Astrocyte of the cerebellum (primary cell): ENCODE measurements at regions not wholly inside any gene's neighbourhood (a gene's known extent, or its start where the extent isn't known, plus 50 kb on each side); places are given as distances from the start of the nearest gene placed in this dataset.

Experiments
- DNase-seq: peaks from one replicate; pipeline ENCODE4 v3.0.0-alpha.2; 2011; ENCODE audit warnings: low read depth
- H3K4me3 ChIP-seq: 2 replicates; pipeline ENCODE4 v1.5.1; 2011; ENCODE audit warnings: mild to moderate bottlenecking, low read depth, low read length, moderate library complexity
- CTCF ChIP-seq: IDR thresholded peaks from 2 replicates; pipeline ENCODE4 v1.5.1; 2012; ENCODE audit warnings: low read length, low read depth, moderate library complexity, mild to moderate bottlenecking; ENCODE audit errors: missing control alignments
- in situ Hi-C: cut with HindIII; loops from 2 replicates; pipeline ENCODE4 v1.10.0; 2017; ENCODE audit warnings: low sequenced_read_pairs

GRCh38 chr14:73794146-73794545 is 57.5 kb upstream of the PTGR2 start:
- TF ChIP-seq CTCF: no peak
- in situ Hi-C loops: no loop called here
- DNase-seq: no peak

GRCh38 chr14:73792481-73792880 is 59.1 kb upstream of the PTGR2 start:
- in situ Hi-C loops: no loop called here

More at GRCh38 chr14:73794146-73794545, 57.5 kb upstream of the PTGR2 start:
- H3K4me3 ChIP-seq: no peak overlapping the region

GRCh38 chr14:73789989-73790581 is 61.5 kb upstream of the PTGR2 start:
- H3K4me3 ChIP-seq: peak overlapping the region; percentile 2
- no peak for TF ChIP-seq CTCF
- in situ Hi-C loops: no loop called here
- peak; percentile 99 for DNase-seq

More at GRCh38 chr14:73792481-73792880, 59.1 kb upstream of the PTGR2 start:
- no peak for TF ChIP-seq CTCF
- no peak for DNase-seq
- H3K4me3 ChIP-seq: no peak overlapping the region

- DNase-seq: no peak
- in situ Hi-C loops: no loop called here
- peak overlapping the region; percentile 2 for H3K4me3 ChIP-seq
- TF ChIP-seq CTCF: no peak
Observed at GRCh38 chr14:73788701-73789551, 62.7 kb upstream of the PTGR2 start.

- in situ Hi-C loops: no loop called here
- H3K4me3 ChIP-seq: peak overlapping the region; percentile 48
- DNase-seq: no peak
- no peak for TF ChIP-seq CTCF
Observed at GRCh38 chr14:73788317-73788598, 63.4 kb upstream of the PTGR2 start.

GRCh38 chr14:73787486-73788316 is 63.9 kb upstream of the PTGR2 start:
- peak overlapping the region; percentile 48 for H3K4me3 ChIP-seq
- in situ Hi-C loops: no loop called here
- TF ChIP-seq CTCF: no peak
- no peak for DNase-seq
